GM19463 (cell line): ENCODE measurements at regions not wholly inside any gene's neighbourhood (a gene's known extent, or its start where the extent isn't known, plus 50 kb on each side); places are given as distances from the start of the nearest gene placed in this dataset.
"Not testable (repeated sequence)": the region's sequence is repeated elsewhere in the genome, so short reads cannot be mapped to it uniquely, and the experiment has no call there.

Experiments used
- ATAC-seq: cut with Tn5 transposase; IDR thresholded peaks from one replicate; pipeline ENCODE4 v1.9.1; 2021; ENCODE audit warnings: mild to moderate bottlenecking, moderate library complexity; ENCODE audit not compliant: unreplicated experiment

DNA sequence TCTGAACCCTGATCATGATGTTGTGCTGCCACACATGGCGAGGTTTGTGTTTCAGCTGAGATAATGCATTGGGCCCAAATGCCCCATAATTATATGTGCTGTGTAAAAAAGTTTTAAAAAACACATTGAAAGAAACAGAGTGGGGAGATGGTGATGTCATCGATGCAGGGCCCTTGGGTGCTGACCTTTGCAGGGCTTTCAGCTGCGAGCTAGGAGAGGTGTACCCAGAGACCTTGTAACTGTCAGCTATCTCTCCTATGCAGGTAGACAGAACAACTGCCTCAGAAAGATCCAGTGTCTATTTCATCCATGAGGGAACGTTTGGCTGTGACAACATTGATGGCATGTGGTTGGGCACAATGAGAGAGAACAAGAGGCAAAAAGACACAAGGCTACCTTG is 286.9 kb upstream of the CELF4 start:
- ATAC-seq: no peak

DNA sequence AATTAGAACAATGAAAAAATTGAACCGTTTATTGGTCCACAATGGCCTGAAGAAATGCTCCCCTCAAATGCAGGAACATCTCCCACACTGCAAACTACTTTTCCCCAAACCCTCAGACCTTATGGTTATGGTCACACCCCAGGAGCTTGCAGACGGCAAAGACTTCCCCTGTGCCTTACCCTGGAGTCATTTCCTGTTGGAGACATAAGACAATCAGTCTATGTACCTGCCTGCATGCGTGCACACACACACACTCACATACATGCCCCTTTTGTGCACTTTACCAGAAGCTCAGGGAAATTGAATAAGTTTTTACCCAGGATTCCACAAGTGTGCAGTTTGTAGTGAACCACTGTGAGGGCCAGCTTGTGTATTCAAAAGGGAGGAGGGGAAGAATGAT is 281.9 kb upstream of the CELF4 start:
- ATAC-seq: no peak

DNA sequence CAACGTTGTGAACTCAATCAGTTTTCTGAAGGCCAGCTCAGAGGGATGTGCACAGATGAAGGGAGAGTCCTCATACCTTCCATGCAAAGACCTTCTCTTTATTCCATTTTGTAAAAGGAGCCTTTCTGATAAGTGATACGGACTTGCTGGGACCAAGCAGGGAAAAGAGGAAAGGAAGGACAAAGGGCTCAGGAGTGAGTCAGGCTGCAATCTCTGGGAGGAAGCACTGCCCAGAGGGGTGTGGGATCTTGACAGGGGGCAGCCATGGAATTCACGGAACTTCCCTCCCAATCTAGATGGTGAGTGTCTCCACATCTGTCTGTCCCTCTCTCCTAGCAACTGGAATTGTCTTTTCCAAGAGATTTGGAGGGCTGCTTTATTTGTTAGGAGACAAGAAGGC is 281.4 kb upstream of the CELF4 start:
- no peak for ATAC-seq

DNA sequence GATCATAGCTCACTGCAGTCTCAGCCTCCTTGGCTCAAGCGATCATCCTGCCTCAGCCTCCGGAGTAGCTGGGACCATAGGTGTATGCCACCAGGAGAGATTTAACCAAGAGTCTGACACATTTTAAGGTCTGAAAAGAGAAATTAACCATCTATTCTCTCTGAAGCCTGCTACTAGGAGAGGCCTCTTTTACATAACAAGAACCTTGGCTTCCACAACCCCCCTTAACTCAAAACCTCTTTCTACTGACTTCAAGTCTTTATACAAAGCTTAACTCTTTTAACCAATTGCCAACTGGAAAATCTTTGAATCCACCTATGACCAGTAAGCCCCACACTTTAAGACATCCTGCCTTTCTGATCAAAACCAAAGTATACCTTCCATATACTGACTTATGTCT is 279.9 kb upstream of the CELF4 start:
- no peak for ATAC-seq

DNA sequence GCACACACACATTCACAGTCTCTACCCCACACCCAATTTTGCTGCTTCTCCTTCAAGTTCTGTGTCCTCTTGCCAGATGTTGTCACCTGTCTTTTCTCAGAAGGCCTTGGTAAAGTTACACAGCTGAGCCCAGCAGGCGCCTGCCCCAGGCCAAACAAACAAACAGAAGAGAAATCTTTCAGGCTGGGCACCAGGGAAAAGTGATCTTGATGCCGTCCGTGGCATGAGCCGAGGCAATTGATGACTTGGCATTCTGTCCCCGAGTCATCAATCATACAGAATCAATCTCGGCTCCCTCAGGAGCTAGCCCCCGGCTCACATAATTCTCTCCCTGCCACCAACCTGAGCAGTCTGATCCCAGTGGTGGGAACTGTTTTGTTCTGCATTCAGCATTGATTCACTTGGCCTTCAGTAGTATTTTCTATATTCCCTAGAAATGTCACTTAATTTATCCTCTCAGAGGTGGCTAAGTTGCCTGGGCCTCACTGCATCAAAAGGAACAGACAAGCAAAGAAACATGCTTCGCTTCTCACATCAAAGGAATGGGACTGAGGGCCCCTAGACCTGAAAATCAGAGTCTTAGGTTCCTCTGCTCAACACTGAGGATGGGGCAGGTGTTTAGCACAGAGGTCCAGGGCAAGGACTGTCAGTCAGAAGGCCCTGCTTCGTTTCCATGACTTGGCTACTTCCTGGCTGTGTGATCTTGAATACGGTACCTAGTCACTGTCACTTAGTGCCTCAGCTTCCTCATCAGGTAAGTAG is 278.8 kb upstream of the CELF4 start:
- no peak for ATAC-seq

DNA sequence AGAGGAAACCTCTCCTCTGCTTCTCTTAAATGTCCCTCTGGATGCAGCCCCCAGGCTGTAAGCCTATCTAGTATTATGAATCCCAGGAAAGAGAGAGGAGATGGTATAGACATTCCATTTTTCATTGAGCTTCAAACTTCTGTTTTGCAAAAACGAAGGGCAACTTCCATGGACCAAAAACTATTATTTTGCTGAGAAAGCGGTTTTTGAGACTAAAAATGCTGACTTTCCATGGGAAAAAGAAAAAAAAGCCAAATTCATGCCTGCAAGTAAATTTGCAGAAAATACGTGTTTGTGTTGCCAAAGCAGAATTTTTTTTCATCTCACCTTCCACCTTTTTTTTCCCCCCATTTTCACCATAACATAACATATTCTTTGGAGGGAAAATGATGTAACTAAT is 272.5 kb upstream of the CELF4 start:
- ATAC-seq: no peak

DNA sequence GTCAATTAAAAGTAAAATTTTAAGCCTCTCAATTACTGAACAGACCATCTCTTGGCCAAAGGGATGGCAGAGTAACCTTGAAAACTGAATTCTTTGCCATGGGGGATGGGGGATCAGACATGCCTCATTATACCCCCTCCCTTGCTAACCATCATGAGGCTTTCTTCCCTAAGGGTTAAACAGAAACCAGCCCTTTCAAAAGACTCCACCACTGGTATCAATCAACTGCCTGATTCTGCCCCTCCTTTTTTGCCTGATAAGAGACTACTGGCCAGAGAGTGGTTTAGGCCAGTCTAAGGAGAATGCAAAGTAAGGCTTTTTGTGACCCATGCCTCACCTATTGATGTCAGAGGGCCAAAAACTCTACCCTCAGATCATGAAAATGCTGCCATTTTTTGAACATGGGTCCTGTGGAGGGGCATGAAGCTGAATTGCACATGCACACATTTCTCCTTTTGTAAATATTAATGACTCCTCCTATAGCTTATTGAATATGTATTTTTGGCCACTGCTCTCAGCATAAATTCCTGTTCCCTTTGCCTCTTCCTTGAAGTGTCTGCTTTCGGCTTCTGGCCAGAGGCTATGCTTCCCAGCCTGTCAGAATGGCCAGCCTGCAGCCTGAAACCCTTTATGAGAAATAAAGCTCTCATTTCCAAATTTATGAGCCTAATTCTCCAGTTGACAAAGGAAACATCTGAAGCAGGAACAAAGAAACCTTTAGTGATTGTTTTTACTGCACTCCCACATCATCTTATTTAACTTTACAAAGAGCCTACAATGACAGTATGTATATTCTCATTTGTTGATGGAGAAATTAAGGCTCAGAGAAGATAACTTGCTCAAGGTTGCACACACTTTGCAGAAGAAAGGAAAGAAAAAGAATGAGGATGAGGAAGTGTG is 270.7 kb upstream of the CELF4 start:
- no peak for ATAC-seq

DNA sequence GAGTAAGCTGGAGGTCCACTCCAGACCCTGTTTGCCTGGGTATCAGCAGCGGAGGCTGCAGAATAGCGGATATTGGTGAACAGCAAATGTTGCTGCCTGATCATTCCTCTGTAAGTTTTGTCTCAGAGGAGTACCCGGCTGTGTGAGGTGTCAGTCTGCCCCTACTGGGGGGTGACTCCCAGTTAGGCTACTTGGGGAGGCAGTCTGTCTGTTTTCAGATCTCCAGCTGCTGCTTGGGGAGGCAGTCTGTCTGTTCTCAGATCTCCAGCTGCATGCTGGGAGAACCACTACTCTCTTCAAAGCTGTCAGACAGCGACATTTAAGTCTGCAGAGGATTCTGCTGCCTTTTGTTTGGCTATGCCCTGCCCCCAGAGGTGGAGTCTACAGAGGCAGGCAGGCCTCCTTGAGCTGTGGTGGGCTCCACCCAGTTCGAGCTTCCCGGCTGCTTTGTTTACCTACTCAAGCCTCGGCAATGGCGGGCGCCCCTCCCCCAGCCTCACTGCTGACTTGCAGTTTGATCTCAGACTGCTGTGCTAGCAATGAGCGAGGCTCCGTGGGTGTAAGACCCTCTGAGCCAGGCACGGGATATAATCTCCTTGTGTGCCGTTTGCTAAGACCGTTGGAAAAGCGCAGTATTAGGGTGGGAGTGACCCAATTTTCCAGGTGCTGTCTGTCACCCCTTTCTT is 266.6 kb upstream of the CELF4 start:
- ATAC-seq: not testable (repeated sequence)

DNA sequence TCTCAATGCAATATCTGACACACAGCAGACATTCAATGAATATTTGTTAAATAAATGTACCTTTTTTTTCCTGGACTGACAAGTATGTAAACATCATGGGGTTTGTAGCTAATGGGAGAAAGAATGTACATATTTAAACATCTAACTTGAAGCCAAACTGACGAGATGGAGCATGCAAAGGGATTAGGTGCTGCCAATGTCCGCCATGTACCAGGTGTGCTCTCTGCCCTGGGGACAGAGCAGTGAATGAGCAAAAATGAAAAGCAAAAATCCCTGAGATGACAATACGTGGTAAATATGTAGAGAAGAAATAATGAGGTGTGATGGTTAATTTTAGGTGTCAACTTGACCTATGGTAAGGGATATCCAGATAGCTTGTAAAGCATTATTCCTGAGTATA is 247.4 kb upstream of the CELF4 start:
- no peak for ATAC-seq

DNA sequence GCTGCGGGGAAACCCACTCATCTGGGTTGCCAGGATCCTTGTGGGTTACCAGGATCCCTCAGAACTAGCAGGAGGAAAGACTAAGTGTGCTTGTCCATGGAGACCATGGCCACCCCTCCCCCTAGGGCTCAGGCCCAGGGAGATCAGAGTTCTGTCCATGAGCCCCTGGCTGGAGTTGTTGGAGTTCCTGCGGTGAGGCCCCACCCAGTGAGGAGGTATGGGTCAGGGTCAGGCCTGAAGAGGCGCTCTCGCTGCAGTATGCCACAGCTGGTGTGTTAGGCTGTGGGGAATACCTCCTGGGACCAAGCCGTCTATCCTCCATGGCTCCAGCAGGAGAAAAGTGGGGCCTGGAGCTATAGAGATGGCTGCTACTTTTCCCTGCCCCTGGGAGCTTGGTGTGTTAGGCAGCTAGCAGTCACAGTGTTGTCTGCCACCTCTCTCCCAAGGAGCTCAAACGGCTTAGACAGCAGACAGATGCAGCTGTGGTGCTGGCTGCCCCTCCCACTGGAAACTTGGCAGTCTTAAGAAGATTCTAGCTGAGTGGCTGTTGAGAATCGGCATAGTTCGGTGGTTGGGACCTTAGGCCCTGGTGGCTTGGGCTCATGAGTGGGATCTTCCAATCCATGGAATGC is 240.3 kb upstream of the CELF4 start:
- no peak for ATAC-seq

DNA sequence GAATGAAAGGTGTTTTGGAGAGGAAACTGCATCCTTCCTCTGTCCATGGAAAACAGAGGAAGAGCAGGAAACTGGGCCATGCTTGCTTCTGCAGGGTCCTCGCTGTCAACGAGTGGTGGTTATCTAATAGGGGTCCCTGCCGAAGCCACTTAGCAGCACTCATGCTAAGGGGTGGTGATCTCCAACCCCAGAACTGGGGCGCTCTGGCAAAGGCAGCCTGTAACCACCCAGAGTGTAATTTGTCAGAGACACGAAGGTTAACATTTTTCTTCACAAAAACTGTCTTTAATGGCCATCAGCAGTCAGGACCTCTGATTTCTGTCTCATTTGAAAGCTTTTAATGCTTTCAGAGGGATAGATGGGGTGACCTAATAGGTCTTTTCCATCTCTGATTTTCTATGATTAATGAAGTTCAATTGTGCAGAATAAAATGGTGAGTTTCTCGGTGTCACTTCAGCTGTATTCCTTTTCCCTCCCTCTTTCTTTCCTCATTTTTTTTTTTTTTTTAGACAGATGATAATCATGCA is 231.3 kb upstream of the CELF4 start:
- no peak for ATAC-seq

DNA sequence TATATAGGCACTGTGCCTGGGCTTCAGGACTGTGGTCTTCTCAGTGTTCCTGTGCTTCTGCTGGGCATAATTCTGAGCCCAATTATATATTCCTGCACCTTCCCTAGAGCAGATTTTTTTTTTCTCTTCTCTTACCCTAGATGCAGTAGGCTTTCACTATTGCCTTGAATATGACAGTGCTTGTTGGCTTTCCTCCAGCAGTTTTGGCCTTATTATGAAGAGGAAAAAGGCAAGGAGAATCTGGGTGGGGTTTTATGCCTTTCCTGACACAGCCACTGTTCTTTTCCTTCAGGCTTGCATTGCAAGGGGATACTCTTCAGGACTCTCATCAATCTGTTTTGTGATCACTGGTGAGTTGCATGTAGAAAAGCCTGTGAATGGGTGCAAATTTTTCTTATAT is 221.9 kb upstream of the CELF4 start:
- ATAC-seq: no peak

DNA sequence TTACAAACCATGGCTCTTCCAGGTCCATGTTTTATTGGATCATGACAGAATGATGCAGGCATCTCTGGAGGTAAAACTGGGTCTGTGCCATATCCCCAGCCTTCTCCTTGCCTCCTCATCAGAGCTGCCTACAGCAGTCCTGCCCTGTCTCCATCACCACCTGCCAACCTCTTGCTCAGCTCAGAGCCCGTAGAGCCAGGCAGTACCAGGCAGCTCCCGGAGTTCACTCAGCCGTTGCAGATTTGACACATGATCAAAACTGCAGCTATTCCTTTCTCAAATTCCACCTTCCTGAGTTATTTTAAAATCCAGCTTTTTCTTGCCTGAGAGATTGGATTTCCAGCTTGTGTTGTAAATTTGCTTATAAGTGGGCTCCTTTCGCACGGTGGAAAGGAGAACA is 218.2 kb upstream of the CELF4 start:
- no peak for ATAC-seq

DNA sequence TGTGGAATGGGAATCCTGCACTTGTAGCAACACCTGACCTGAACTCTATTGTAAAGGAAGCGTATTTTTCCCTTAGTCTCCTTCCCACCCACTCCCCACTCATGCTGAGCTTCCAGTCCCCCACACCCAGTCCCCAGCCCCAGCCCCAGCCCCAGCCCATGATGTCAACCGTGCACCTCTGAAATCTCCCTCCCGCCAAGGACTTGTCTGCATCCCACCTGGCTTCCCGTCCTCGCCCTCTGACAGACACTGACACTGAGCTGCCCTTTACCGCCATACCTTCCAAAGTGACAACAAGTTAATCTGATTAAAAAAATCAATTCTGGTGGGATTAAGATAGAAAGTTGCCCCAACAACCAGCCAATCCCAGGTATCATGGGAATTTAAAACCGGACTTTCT is 213.6 kb upstream of the CELF4 start:
- no peak for ATAC-seq

DNA sequence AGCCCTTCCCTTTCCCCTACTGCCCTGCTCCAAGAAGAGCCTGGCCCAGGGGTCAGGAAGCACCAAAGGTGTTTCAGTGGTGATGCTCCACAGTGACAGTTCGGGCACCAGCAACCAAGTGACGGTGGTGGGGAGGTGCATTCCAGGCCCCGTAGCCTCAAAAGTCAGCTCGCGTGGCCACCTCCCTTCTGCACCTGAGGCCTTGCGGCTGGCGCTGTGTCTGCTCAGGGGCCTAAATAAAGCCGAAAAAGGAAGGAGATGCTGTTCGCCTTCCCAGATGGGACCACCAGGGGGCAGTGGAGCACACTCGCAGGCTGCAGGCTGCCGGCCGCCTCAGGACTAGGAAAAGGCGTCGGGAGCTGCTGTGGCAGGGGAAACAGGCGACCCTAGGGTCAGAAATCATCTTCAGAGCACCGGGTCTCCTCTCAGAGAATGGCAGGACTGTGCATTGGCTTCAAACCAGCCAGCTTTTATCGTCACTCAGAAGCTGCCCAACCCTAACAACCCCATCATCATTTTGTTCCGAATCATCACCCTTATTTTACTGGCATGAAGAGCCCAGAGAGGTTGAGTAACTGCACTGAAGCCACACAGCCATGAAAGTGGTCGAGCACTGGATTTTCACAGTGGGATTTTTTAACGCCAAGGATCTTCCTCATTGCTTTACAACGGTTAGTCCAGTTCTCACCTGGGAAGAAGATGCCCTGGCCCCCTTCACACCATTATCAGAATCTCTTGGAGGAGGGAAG is 213.0 kb upstream of the CELF4 start:
- ATAC-seq: peak; percentile 74

DNA sequence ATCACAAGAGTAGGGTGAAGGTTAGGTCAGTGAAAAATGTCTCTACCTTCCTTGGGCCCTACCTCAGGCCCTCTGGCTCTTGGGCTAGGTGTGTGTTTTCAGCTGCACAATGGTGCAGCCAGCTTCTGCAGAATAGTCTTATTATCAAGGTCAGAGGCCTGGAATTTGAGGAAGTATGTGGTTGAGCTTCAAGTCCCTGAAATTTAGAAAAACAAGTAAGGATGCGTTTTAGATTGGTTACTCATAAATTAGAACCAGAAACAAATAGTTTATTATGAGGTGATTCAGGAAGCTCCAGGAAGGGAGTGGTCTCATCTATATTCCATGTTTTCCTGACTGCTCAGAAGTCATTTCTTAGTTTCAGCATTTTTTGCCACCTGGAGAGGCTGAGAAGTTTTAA is 204.2 kb upstream of the CELF4 start:
- no peak for ATAC-seq

DNA sequence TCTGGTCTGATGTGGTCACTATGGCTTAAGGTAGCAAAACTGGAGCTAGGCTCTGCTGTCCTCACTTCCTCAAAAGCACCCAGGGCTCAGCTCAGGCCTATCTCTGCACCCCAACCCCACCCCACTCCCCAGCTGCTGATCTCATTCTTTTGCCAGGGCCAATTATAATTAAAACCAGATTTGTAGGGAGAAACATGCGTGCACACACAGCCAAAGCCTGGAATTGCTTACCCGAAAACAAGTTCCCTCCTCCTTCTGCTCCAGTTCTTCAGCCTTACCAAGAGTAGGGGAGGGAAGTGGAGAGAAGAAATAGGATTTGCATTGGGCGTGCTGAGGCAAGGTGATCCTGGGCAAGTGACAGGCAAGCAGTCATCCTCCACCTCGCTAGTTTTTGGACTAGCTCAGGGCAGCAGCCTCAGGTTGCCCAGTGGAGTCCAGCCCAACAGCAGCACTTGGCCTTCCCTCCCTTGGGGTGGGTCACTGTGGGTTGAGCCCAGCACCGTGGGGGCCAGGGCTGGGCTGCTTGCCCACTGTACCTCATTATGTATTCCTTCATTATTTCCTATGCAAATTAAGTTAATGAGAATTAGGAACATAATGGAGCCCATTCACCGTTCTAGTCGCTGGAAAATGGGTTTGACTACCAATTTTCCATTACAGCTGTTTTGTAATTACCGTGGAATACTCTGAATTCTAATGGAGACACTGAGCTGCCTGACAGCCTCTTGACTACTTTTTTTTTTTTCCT is 199.1 kb upstream of the CELF4 start:
- no peak for ATAC-seq

DNA sequence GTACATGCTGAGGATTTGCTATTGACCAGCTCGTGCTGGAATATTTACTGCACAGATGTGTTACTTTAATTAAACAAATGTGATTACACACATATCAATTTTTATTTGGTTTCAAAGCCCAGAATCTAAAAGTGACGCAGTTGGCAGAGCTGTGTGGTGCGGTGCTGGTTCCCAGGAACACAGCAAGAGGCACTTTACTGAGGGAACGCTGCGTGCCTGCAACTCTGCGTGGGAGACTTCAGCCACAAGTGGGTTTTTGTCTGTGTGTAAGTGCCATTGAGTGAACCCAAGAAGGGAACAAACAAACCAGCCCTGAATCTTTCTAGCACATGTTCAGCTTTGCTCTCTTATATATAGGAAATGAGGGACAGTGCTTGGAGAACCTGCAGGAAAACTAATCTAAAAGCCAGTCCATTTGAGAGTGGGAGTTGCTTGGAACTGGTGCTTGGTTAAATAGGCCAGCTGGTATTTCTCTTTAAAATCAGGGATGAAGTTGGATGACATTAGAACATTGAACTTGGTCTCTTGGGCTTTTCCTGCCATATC is 196.6 kb upstream of the CELF4 start:
- ATAC-seq: no peak

DNA sequence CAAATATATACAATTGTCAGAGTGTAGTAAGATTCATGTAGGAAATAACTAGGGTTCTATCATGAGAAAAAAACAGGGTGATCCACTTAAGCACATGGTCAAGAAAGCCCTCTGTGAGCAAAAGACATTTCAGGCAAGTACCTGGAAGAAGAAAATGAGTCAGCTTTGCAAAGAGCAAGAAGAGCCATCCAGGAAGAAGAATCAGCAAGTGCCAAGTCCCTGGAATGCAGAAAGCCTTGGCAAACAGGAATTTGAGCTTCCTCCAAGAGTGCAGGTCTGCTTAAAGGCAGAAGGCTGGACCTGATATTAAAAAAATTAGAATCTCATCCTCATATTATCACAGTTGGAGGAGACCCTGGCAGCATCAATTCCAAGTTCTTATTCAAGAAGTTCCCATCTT is 188.5 kb upstream of the CELF4 start:
- no peak for ATAC-seq
